ENCODE measurements at regions not wholly inside any gene's neighbourhood (a gene's known extent, or its start where the extent isn't known, plus 50 kb on each side); places are given as distances from the start of the nearest gene placed in this dataset.

GRCh38 chr4:128600996-128601871 lies 208.3 kb upstream of the JADE1 start:
- H3K27me3 ChIP-seq (ENCODE audit: insufficient read depth, low read length, poor library complexity, severe bottlenecking) = no peaks in the 10 kb centered on the region
- H4K20me1 ChIP-seq (ENCODE audit: insufficient read depth, low read length, poor library complexity, severe bottlenecking) = no peaks in the 10 kb centered on the region
- H3K9ac ChIP-seq (ENCODE audit: low read depth, low read length, poor library complexity, severe bottlenecking) = no peak overlapping the region
- TF ChIP-seq CTCF (conservative IDR thresholded peaks at IDR 0.05; ENCODE audit: low read length) (no peak), EZH2phosphoT487 (IDR thresholded peaks at IDR 0.05; ENCODE audit: borderline replicate concordance) (no peak)
- no peaks in the 10 kb centered on the region for H3K36me3 ChIP-seq (ENCODE audit: insufficient read depth, low read length)
- H3K9me2 ChIP-seq (replicated peaks; ENCODE audit: low read depth, low read length) = no peaks in the 10 kb centered on the region
- H2AFZ ChIP-seq (ENCODE audit: low read length) = no peak overlapping the region
- H3F3A ChIP-seq (ENCODE audit: low read depth) = no peaks in the 10 kb centered on the region
- no peaks in the 10 kb centered on the region for H3K9me3 ChIP-seq (ENCODE audit: insufficient read depth, low read depth, low read length)
- H3K4me2 ChIP-seq (ENCODE audit: low read depth, low read length, poor library complexity, severe bottlenecking) = no peak overlapping the region
- no peaks in the 10 kb centered on the region for H3K4me1 ChIP-seq (ENCODE audit: insufficient read depth, low read length, poor library complexity, severe bottlenecking)
- H3K4me3 ChIP-seq (ENCODE audit: low read length, poor library complexity, severe bottlenecking) = no peak overlapping the region
- no peaks in the 10 kb centered on the region for H3K79me2 ChIP-seq (ENCODE audit: insufficient read depth, low read length)

GRCh38 chr4:128600410-128600809 lies 209.1 kb upstream of the JADE1 start:
- TF ChIP-seq EZH2phosphoT487 (IDR thresholded peaks at IDR 0.05; ENCODE audit: borderline replicate concordance) (no peak), CTCF (conservative IDR thresholded peaks at IDR 0.05; ENCODE audit: low read length) (no peak)
- no peaks in the 10 kb centered on the region for H3K27me3 ChIP-seq (ENCODE audit: insufficient read depth, low read length, poor library complexity, severe bottlenecking)
- no peak overlapping the region for H3K4me3 ChIP-seq (ENCODE audit: low read length, poor library complexity, severe bottlenecking)
- H2AFZ ChIP-seq (ENCODE audit: low read length) = no peak overlapping the region
- no peaks in the 10 kb centered on the region for H3K36me3 ChIP-seq (ENCODE audit: insufficient read depth, low read length)
- H3K79me2 ChIP-seq (ENCODE audit: insufficient read depth, low read length) = no peaks in the 10 kb centered on the region
- no peaks in the 10 kb centered on the region for H3K4me1 ChIP-seq (ENCODE audit: insufficient read depth, low read length, poor library complexity, severe bottlenecking)
- no peaks in the 10 kb centered on the region for H4K20me1 ChIP-seq (ENCODE audit: insufficient read depth, low read length, poor library complexity, severe bottlenecking)
- no peak overlapping the region for H3K4me2 ChIP-seq (ENCODE audit: low read depth, low read length, poor library complexity, severe bottlenecking)
- H3K9me3 ChIP-seq (ENCODE audit: insufficient read depth, low read depth, low read length) = no peaks in the 10 kb centered on the region
- no peak overlapping the region for H3K9ac ChIP-seq (ENCODE audit: low read depth, low read length, poor library complexity, severe bottlenecking)
- no peaks in the 10 kb centered on the region for H3F3A ChIP-seq (ENCODE audit: low read depth)
- H3K9me2 ChIP-seq (replicated peaks; ENCODE audit: low read depth, low read length) = no peaks in the 10 kb centered on the region

GRCh38 chr4:128597500-128597899 lies 212.0 kb upstream of the JADE1 start:
- no peak for TF ChIP-seq EZH2phosphoT487 (IDR thresholded peaks at IDR 0.05; ENCODE audit: borderline replicate concordance)
- TF ChIP-seq CTCF (conservative IDR thresholded peaks at IDR 0.05; ENCODE audit: low read length) = no peak
- Histone ChIP-seq H3K9me3 (ENCODE audit: insufficient read depth, low read depth, low read length) (no peaks in the 10 kb centered on the region), H3K4me2 (ENCODE audit: low read depth, low read length, poor library complexity, severe bottlenecking) (no peak overlapping the region), H3K9ac (ENCODE audit: low read depth, low read length, poor library complexity, severe bottlenecking) (no peak overlapping the region), H3K4me3 (ENCODE audit: low read length, poor library complexity, severe bottlenecking) (no peak overlapping the region), H3F3A (ENCODE audit: low read depth) (no peaks in the 10 kb centered on the region), H3K4me1 (ENCODE audit: insufficient read depth, low read length, poor library complexity, severe bottlenecking) (no peaks in the 10 kb centered on the region), H3K36me3 (ENCODE audit: insufficient read depth, low read length) (no peaks in the 10 kb centered on the region), H3K27me3 (ENCODE audit: insufficient read depth, low read length, poor library complexity, severe bottlenecking) (no peaks in the 10 kb centered on the region), H3K79me2 (ENCODE audit: insufficient read depth, low read length) (no peaks in the 10 kb centered on the region), H4K20me1 (ENCODE audit: insufficient read depth, low read length, poor library complexity, severe bottlenecking) (no peaks in the 10 kb centered on the region), H2AFZ (ENCODE audit: low read length) (no peak overlapping the region), H3K9me2 (replicated peaks; ENCODE audit: low read depth, low read length) (no peaks in the 10 kb centered on the region)
